Panc1 (cell line): ENCODE measurements at regions not wholly inside any gene's neighbourhood (a gene's known extent, or its start where the extent isn't known, plus 50 kb on each side); places are given as distances from the start of the nearest gene placed in this dataset.

Experiments
- CTCF ChIP-seq: fragments of 450-650 bp; IDR thresholded peaks from 2 replicates; pipeline ENCODE4 v1.5.1; 2017; ENCODE audit warnings: mild to moderate bottlenecking
- POLR2AphosphoS5 ChIP-seq: IDR thresholded peaks from 2 replicates; pipeline ENCODE4 v1.6.1; 2012; ENCODE audit warnings: mild to moderate bottlenecking, low read depth, low read length, moderate library complexity
- TCF7L2 ChIP-seq: IDR thresholded peaks from 2 replicates; pipeline ENCODE4 v1.6.1; 2011; ENCODE audit warnings: mild to moderate bottlenecking, low read depth, low read length, inconsistent platforms
- TF ChIP-seq, protein P1 (sequence below), 2 experiments: IDR thresholded peaks; 2 replicates each; pipeline ENCODE4 v1.6.1; 2011 to 2012; ENCODE audit warnings: low read depth in 2 of 2, control low read depth in 1 of 2, low read length in 1 of 2, mild to moderate bottlenecking in 1 of 2, moderate library complexity in 1 of 2; ENCODE audit not compliant: insufficient read depth in 1 of 2

DNA sequence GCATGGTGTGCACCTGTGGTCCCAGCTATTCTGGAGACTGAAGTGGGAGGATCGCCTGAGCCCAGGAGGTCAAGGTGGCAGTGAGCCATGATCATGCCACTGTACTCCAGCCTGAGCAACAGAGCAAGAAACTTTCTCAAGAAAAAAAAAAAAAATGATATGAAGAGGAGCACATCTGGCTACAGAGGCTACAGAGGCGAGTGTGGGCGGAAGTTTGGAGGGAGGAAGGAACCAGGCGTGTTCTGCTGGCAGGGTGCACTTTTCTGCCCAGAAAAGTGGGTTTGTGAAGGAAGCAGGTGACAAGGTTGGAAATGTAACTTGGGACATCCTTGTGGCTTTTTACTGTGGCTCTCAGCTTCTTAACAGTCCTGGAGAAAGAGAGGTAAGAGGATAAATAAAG, 96.7 kb downstream of the SNX5 start:
- TF ChIP-seq CTCF (no peak), POLR2AphosphoS5 (no peak), TCF7L2 (no peak)
- TF ChIP-seq, protein P1, sequence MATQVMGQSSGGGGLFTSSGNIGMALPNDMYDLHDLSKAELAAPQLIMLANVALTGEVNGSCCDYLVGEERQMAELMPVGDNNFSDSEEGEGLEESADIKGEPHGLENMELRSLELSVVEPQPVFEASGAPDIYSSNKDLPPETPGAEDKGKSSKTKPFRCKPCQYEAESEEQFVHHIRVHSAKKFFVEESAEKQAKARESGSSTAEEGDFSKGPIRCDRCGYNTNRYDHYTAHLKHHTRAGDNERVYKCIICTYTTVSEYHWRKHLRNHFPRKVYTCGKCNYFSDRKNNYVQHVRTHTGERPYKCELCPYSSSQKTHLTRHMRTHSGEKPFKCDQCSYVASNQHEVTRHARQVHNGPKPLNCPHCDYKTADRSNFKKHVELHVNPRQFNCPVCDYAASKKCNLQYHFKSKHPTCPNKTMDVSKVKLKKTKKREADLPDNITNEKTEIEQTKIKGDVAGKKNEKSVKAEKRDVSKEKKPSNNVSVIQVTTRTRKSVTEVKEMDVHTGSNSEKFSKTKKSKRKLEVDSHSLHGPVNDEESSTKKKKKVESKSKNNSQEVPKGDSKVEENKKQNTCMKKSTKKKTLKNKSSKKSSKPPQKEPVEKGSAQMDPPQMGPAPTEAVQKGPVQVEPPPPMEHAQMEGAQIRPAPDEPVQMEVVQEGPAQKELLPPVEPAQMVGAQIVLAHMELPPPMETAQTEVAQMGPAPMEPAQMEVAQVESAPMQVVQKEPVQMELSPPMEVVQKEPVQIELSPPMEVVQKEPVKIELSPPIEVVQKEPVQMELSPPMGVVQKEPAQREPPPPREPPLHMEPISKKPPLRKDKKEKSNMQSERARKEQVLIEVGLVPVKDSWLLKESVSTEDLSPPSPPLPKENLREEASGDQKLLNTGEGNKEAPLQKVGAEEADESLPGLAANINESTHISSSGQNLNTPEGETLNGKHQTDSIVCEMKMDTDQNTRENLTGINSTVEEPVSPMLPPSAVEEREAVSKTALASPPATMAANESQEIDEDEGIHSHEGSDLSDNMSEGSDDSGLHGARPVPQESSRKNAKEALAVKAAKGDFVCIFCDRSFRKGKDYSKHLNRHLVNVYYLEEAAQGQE (IDR thresholded peaks at IDR 0.05; ENCODE audit: insufficient read depth in 1 of 2, low read depth in 2 of 2, low read length in 1 of 2): no peak
